ELR (cell line): ENCODE measurements at regions not wholly inside any gene's neighbourhood (a gene's known extent, or its start where the extent isn't known, plus 50 kb on each side); places are given as distances from the start of the nearest gene placed in this dataset.
"Not testable (repeated sequence)": the region's sequence is repeated elsewhere in the genome, so short reads cannot be mapped to it uniquely, and the experiment has no call there.

Experiments used
- DNase-seq: peaks from one replicate; pipeline ENCODE4 v3.0.0-alpha.2; 2015; ENCODE audit warnings: low read depth

DNA sequence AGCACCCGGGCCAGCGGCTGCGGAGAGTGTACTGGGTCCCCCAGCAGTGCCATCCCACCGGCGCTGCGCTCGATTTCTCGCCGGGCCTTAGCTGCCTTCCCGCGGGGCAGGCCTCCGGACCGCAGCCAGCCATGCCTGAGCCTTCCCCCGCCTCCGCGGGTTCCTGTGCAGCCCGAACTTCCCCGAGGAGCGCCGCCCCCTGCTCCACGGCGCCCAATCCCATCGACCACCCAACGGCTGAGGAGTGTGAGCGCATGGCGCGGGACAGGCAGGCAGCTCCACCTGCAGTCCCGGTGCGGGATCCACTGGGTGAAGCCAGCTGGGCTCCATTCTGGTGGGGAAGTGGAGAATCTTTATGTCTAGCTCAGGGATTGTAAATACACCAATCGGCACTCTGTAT, 325.4 kb downstream of the PPP1R3A start:
- DNase-seq: not testable (repeated sequence)

DNA sequence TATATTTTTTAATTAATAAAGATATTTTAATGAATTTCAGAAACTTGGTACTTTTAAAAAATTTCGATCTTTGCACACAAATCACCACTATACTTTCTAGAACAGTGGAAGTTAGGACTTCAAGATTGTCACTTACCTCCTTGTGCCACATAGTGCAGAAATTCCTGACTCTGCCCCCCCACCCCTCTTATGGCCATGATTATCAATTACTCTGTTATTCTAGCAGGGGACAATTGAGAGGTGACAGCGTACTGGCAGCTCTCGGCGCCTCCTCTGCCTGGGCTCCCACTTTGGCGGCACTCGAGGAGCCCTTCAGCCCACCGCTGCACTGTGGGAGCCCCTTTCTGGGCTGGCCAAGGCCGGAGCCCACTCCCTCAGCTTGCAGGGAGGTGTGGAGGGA, 325.9 kb downstream of the PPP1R3A start:
- not testable (repeated sequence) for DNase-seq

DNA sequence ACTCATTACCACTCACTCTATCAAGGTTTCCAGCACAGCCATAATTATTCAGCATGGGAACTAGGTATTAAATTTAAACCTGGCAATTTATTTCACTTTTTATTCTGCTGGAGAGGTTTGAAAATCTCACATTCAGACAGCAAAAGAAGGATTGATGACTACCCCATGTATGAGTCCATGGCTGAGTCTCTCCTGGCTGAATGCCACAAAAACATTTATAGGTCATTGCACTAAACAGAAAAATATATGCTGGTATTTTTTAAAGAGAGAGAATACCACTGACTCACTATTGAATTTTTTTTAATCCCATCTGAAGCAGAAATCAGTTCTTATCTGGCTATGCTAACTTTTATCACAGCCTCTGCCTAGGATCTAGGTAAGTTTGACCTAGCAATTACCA, 336.3 kb downstream of the PPP1R3A start:
- DNase-seq: peak; percentile 65

DNA sequence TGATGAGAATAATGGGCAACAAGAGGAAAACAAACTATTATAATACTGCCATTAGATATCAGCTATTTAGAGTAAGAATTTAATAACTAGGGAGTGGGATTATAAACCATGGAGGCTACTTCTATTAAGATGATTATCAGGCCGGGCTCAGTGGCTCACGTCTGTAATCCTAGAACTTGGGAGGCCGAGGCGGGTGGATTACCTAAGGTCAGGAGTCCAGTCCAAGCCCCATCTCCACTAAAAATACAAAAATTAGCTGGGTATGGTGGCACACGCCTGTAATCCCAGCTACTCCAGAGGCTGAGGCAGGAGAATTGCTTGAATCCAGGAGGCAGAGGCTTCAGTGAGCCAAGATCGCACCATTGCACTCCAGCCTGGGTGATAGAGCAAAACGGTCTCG, 355.6 kb downstream of the PPP1R3A start:
- not testable (repeated sequence) for DNase-seq

DNA sequence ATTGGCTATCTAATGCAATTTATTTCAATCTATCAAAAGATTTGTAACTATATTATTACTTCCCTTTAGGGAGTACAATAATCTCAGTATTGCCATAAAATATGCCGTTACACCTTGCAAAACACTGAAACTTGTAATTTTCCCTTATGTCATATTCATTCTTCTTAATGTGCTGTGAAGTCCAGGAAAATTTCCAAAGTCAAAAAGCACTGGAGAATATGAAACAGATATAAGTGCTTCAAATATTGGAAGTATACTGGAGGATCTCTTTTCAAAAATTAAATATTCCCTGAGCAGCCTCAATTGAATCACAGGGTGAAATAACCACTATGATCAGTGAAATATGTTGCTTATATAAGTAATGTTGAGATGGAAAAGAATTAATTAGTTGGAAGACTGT, 356.0 kb downstream of the PPP1R3A start:
- DNase-seq: no peak

DNA sequence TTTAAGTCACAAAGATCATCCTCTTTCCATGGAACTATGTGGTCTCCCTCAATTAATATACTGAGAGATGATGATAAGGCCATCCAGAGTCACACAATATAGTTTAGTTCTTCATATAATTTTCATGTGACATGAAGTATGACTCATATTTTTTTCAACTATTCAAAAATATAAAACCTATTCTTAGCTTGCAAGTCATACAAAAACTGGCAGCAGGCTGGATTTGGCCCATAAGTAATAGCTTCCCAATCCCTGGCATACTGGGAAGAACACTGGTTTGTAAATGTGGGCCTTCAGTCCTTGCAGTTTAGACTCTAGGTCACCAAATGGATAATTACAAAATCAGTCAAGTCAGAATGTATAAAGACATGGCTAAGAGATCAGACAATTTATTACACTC, 356.6 kb downstream of the PPP1R3A start:
- DNase-seq: no peak

DNA sequence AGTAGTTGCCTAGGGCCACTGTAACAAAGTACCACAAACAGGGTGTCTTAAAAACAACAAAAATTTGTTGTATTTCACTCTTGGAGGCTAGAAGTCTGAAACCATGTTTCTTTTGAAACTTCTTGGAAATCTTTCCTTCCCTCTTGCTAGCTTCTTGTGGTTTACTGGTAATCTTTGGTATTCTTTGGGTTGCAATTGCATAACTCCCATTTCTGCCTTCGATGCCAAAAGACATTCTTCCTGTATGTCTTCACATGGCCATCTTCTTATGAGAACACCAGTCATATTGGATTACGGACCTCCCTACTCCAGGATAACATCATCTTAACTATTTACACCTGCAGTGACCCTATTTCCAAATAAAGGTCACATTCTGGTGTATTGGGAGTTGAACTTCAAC, 357.4 kb downstream of the PPP1R3A start:
- DNase-seq: peak; percentile 44

DNA sequence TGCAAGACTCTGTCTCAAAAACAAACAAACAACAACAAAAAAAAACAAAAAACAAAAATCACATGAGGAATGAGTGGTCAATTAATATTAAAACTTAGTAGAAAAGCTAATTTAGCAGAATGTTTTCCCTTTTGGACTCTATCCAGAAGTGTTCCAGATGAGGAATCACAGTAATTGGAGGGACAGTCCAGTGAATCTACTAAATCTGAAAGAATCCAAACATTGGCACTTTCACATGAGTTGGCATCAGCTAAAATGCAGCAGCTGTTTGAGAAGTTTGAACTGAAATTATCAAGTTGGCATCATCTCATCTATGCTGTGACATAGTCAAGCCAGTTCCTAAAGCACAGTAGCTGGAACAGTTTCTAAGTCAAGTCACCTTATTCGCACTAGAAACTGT, 367.8 kb downstream of the PPP1R3A start:
- DNase-seq: no peak

DNA sequence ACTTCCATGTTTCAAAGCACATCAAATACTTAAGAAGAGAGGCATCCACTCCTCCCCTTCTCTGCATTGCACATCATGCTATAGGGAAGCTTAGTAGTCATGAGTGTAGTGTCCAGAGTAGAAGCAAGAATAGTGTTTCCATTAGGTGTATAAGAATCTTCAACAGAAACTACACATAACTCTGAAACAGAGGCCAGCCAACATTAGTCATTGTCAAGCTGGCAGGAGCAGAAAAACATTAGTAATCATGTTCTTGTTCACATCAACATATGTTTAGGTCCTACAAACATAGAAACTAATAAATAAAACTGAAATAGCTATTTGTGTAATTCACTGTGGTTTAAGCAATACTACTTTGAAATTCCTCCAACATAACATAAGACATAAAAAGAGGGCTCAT, 370.2 kb downstream of the PPP1R3A start:
- DNase-seq: peak; percentile 22

DNA sequence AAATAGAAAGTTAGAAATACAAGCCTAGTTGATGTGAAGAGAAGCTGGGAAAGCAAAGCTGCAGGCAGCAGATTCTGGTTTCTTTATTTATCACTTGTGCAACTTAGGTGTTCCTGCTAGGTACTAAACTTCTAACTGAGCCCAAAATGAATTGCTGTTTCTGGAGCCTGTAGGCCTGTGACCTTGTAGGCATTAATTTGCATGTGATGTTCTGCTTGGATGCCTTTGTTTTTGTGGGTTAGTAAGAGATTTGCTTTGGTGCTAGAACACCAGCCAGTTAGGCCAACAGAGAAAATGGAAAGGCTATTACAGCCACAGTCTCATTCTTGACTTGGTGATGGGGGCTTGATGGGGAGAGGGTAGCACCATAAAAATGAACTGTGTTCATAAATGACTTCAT, 370.7 kb downstream of the PPP1R3A start:
- DNase-seq: no peak

DNA sequence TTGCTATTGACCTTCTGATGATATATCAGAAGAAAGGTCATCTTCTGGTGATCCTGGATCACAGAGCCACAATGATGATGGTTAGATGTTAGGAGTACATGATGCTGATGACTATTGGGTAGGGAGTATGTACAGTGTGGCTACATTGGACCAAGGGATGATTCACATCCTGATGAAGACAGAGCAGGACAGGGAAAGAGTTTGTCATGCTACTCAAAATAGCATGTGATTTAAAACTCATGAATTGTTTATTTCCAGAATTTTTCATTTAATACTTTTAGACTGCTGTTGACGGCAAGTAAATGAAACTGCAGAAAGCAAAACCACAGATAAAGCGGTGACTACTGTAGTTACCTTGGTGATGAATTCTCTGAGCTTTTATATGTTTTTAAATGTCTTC, 397.3 kb downstream of the PPP1R3A start:
- DNase-seq: peak; percentile 74

DNA sequence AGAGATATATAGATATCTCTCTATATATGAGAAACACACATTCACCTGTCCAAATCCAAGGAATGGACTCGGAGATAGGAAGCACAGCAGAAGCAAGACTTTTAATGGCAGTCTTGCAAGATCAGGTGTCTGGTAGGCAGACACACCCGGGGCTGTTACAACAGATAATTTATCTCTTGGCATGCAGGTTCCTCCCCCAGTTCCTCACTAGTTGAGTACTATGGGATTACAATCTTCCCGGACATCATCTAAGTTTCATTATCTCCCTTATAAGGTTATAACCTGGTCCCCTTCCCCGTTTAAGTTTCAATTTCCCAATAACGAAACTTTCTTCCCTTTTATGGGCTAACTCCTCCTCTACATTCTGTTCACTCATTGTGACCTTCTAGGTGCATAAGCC, 399.3 kb downstream of the PPP1R3A start:
- no peak for DNase-seq

DNA sequence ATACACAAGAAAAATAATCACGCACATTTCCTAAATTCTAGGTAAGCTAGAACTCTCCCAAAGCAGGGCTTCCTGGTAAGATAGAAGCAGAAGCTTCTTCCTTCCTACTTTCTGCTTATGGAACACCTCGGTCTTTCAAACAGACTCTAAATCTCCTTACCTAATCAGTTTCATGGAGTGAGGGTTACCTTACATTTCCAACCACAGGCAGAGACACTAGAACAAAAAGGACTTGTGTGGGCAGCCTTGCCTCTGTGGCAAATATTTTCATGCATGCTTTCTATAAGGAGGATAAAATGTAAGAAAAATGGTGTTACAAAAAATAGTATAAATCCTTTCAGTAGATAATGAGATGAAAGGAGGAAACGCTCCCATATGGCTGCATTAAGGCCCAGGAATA, 386.3 kb upstream of the SMIM30 start:
- DNase-seq: no peak

DNA sequence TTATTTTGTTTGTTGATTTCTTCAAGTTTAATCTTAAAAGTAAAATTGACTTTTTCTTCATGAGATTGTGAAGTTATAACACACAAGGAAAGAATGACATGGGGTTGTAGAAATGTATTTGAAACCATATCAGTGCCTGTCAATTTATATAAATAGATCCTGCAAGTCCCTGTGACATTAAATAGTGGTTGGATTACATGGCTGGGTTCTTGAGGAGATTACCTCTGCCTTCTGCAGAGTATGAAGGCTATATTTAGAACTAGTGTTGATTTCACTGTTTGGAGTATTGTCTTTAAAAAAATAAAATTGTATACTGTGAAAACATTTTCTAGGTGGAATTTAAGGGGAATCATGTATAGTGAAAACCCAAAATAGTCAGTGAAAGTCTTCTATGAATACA, 385.8 kb upstream of the SMIM30 start:
- no peak for DNase-seq

DNA sequence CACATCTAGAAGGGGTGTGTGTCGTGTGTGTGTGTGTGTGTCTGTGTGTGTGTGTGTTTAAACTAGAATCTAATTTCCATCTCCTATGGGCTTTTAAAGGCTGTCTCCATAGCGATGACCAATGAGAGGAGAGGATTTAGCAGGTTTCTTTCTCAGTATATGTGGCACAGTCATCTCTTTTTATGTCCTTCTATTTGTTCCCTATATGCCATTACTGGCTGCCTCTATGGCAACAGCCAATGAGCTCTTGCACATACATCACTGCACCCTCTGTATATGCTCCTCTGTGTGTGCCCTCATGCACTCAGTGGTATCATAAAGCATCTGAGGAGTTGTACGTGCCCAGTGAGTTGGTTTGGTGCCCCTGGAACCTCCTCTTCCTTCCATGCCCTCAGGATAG, 378.2 kb upstream of the SMIM30 start:
- DNase-seq: not testable (repeated sequence)

DNA sequence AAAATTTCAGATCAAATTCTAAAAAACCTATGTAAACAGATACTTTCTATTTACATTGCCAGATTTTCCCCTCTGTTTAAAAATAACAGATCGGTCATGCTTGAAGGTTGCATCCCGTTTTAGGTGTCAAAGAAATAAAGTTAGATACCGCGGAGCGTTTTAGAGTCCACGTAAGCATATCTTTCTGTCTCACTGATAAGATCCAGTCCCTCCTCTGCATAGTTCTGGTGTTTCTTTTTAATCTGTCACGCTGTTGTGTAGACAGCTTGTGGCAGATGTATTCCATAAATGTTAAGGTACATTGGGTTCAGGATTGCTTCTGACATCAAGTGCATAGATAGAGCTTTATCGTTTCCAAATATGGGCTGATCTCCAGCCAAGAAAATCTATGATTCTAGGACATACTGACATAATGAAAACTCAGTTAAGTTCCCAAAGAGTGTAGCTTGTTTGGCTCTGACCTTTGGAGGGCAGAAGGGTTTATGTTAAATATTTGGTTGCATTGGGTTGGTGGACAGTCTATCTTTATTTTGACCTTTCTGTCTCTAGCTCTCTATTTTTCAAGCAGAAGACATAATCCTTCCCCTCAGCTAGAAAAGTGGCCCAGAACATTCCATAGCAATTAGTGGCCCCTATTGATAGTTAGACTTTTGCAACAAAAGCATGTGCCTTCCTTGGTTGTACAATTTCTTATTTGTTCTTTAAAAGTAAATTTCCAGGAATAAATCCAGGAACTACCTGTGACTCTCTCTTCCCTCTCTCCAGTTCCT, 376.6 kb upstream of the SMIM30 start:
- DNase-seq: not testable (repeated sequence)

DNA sequence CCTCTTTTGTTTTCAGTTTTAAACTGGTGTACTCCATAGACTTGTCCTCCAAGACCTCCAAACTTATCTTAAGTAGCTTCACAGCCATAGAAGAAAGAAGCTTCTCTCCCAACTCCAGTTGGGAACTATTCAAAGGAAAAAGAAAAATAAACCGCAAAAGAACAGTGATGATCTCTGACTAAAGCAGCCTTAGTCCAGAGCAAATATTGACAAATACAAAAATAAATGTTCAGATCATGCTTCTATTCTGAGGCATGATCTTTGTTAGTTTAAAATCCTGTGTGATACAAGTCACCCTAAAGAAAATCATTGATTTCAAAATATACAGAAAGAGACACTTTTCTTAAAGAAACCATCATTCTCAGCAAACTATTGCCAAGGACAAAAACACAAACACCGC, 373.0 kb upstream of the SMIM30 start:
- no peak for DNase-seq

DNA sequence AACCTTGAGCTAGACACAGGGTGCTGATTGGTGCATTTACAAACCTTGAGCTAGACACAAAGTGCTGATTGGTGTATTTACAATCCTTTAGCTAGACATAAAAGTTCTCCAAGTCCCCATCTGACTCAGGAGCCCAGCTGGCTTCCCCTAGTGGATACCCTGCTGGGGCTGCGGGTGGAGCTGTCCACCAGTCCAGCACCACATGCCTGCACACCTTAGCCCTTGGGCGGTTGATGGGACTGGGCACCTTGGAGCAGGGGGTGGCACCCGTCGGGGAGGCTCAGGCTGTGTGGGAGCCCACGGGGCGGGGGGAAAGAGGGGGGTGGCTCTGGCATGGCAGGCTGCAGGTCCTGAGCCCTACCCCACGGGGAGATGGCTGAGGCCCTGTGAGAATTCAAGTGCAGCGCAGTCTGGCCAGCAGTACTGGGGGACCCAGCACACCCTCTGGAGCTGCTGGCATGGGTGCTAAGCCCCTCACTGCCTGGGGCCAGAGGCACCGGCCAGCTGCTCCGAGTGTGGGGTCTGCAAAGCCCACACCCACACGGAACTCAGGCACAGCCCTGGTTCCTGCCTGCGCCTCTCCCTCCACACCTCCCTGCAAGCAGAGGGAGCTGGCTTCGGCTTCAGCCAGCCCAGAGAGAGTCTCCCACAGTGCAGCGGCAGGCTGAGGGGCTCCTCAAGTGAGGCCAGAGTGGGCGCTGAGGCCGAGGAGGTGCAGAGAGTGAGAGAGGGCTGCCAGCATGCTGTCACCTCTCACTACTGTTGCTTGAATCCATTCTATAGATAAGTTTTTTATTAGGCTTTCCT, 369.8 kb upstream of the SMIM30 start:
- no peak for DNase-seq

DNA sequence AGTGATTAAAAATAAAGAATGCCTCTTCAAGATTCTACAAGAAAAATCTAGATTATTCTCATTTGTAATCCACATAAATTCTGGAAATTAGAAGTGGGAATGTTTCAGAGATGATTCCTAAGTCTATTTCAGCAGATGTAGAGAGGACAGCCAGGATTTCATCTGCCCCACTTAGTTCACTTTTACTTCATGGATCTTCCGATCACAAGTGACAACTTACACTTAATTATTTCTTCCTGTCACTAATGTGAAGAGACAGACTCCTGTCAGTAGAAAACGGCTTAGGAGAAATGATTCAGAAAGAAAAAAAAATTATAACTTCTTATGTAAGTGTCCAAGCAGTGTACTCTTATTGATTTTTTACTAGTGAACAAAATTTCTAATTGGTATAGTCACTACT, 368.2 kb upstream of the SMIM30 start:
- no peak for DNase-seq

DNA sequence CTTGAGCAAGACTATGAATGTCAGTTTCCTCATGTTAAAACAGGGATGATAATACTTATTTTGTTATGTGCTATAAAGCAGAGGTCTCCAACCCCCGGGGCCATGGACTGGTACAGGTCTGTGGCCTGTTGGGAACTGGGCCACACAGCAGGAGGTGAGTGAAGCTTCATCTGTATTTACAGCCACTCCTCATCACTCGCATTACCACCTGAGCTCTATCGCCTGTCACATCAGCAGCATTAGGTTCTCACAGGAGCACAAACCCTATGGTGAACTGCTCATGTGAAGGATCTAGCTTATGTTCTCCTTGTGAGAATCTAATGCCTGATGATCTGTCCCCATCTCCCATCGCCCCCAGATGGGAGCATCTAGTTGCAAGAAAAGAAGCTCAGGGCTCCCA, 365.3 kb upstream of the SMIM30 start:
- DNase-seq: no peak

DNA sequence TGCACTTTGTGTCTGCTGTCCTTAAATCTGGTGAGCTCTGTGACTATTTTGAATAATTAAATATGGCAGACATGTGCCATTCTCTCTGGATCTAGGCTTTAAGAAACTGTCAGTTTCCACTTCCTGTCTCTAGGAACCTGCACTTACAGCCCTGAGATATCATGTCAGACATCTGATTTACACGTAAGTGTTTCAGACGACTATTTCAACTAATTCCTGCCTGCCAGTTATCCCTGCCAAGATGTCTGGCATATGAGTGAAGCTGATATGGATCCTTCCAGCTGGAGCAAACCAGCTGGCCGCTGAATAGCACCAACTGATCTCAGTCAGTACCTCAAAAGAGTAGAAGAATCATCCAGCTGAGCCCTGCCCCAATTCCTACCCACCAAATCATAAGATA, 362.2 kb upstream of the SMIM30 start:
- DNase-seq: no peak

DNA sequence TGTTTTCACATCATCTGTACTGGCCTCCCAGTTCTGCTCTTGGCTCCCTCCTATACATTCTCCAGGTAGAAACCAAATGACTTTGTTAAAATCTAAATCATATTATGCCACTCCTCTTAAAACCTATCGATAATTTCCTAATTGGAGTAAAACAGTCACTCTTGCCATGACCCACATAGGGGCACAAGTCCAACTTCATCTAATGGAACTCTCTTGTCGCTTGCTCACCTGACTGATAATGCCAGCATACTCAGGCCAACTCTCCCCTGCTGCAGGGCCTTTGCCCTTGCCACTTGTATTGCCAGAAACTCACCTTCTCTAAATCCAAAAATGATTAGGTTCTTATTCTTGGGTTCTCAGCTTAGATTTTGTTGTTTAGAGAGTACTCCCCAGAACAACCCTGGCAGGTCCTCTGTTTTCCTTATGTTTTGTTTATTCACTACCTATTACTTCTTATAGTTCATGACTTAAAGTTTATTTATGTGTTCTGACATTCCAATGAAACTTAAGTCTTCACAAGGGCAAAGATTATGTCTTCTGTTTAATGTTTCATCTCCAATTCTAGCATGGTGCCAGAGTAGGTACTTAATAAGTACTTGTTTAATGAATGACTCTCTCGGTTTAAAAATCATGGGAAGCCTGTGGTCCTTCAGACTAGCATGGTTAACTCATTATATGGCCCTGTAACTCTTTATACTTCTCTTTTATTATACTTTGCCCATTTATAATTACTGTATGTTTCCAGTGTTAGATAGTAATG, 345.9 kb upstream of the SMIM30 start:
- DNase-seq: no peak

DNA sequence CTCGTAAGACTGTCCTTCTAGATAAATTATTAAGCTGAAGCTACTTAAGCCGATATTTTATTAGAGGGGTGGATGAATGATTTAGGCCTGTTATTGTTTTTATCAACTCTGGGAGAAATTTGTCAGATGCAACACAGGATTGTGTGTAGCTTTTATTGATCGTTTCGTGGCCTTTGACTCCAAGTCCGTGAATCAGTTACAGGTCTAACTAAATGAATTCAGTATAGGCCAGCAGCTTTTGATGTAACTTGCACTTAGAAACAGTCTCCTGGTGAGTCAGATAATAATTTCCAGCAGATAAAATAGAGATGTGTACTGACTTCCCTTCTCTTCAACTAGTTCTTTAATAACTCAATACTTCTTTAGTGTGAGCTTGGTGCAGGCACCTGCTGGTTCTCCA, 341.7 kb upstream of the SMIM30 start:
- no peak for DNase-seq
